ENCODE measurements at regions not wholly inside any gene's neighbourhood (a gene's known extent, or its start where the extent isn't known, plus 50 kb on each side); places are given as distances from the start of the nearest gene placed in this dataset.

- DNase-seq = no peak
Observed at GRCh38 chr7:135828604-135829003, 80.0 kb upstream of the FAM180A start.

GRCh38 chr7:135827391-135827790, 78.8 kb upstream of the FAM180A start:
- no peak for DNase-seq

- no peak for DNase-seq
Observed at GRCh38 chr7:135825406-135825805, 76.8 kb upstream of the FAM180A start.

GRCh38 chr7:135822376-135822775, 73.8 kb upstream of the FAM180A start:
- no peak for DNase-seq

- DNase-seq = no peak
Observed at GRCh38 chr7:135817583-135817982, 69.0 kb upstream of the FAM180A start.

- no peak for DNase-seq
Observed at GRCh38 chr7:135815033-135815432, 66.4 kb upstream of the FAM180A start.

GRCh38 chr7:135812148-135812547, 63.5 kb upstream of the FAM180A start:
- DNase-seq = no peak

- DNase-seq = no peak
Observed at GRCh38 chr7:135811506-135811905, 62.9 kb upstream of the FAM180A start.

GRCh38 chr7:135808206-135808605, 59.6 kb upstream of the FAM180A start:
- DNase-seq = no peak

GRCh38 chr7:135803143-135803542, 54.5 kb upstream of the FAM180A start:
- DNase-seq = no peak

GRCh38 chr7:135802697-135803096, 54.1 kb upstream of the FAM180A start:
- no peak for DNase-seq

GRCh38 chr7:135801877-135802276, 53.3 kb upstream of the FAM180A start:
- no peak for DNase-seq

- DNase-seq = peak; percentile 47 to 65
Observed at GRCh38 chr7:135801045-135801693, 52.6 kb upstream of the FAM180A start.

- no peak for DNase-seq
Observed at GRCh38 chr7:135800560-135800959, 51.9 kb upstream of the FAM180A start.

GRCh38 chr7:135799881-135800280, 51.3 kb upstream of the FAM180A start:
- DNase-seq = no peak
